ENCODE measurements at regions not wholly inside any gene's neighbourhood (a gene's known extent, or its start where the extent isn't known, plus 50 kb on each side); places are given as distances from the start of the nearest gene placed in this dataset.

DNA sequence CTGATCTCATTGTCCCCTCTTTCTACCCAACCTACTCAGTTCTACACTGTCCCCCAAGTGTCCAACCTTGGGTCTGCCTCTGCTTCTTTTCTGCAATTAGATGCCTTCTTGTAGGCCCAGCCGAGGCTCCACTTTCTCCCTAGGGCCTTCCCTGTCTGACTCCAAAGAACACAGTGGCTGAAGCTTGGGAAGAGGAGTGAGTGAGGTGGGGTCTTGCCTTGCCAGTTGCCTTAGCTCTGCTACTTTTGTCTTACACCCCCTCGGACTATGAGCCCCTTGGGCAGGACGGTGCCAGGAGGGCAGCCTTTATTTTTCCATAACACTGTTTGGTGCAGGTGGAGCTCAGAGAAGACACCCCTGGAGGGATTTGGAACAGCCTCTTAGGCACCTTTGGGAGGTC is 345.1 kb downstream of the CYP26B1 start:
- DNase-seq = no peak

DNA sequence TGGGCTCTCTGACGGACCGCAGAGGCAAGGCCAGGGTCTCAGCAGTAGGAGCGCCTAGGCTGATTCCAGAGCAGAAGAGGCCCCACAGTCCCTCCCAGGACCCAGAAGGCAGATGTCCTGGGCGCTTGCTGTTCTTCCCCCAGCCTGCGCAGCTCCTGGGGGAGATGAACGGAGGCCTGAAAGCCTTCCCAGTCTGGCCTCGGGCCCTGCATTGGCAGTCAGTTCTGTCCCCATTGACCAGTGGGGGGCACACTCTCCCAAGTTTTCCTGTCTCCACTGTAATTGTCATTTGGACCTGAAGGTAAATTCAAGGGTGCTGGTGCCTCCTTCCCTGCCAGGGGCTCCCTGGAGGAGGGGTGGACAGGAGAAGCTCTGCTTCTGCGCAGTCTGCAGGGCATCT is 345.7 kb downstream of the CYP26B1 start:
- DNase-seq = no peak

DNA sequence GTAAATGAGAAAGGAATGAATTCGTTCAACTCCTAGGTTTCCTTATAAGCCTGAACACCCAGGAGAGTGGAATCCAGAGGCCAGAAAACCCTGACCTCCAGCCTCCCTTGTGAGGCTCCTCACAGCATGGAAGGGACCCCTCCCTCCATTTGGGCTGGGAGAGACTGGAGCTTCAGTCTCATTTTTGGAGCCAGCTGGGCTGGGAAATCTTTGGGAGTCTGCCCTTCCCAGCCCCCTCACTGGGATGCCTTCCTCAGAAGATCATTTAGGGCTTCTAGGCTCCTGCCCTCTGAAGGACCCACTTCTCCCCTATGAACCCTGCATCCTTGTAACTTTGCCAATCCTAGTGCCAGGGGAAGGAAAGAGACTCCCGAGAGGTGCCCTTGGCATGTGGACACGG is 346.1 kb downstream of the CYP26B1 start:
- no peak for DNase-seq

DNA sequence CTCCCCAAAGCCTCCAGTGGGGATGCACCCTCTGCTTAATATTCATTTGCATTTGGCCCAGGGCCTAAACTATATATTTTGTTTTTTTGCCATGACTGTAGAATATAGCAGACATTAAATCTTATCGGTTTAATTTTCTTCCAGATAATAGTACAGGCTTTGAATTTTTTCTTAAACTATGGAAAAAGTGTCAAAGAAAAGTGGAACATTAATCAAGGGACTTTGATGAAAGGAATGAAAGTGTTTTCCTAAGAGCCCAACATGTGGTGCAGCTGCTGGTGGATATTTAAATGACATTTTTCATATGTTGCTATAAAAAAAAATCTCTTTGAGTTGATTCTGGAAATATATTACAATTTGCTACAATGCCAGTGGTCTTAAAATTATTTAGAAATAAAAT is 346.8 kb downstream of the CYP26B1 start:
- no peak for DNase-seq

DNA sequence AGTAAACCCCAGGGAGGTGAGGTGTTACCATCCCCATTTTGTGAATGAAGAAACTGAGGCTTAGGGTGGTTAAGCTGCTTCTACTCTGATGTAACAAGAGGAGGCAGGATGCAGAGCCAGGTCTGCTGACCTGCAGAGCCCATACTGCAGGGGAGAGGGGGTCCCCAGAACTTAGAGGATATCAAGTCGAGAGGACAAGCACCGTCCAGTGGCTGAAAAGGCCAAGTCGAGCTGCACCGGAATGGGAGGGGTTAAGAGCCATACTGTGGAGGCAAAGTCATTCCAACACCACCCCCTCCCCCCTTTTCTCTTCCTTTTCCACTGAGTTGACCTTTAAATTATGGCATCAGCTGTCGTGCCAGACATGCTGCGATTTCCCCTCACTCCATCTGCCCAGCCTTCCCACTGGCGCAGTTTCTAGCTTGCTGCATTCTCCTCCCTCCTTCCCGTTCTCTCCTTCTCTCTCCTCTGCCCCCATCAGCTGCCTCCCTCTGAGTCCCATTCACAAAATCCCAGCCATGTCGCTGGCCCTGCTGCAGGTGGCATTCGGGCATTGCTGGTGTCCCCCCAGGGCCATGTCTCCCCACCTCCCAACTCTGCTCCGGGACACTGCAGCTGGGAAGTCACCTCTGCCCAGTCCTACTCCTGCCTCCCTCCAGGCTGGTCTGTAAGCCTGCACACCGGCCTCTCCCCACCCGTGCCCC is 346.9 kb downstream of the DYSF start:
- DNase-seq = no peak

DNA sequence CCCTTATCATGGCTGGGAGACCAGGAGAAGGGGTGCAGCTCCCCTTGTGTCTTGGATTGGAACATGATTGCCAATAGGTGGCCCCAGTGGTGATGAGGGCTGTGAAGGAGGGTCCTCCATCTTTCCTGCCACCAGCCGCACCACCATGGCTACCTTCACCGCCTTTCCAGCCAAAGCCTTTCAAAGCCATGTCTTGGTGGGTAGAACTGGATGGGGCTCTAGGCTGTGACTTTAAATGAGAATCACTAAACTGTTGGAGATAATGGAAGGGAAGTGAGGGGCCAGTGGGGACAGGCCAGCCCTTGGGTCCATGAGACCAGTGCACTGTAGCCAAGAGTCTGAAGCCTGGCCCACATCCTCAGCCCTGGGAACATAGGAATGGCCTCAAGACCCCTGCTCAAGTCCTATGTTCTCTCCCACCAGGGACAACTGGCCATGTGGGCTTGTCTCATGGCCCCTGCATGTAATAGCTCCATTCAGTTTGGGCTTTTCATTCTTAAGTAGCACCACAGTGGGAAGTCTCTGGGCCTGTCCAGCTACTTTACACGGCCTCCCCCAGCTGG is 345.7 kb downstream of the DYSF start:
- no peak for DNase-seq

DNA sequence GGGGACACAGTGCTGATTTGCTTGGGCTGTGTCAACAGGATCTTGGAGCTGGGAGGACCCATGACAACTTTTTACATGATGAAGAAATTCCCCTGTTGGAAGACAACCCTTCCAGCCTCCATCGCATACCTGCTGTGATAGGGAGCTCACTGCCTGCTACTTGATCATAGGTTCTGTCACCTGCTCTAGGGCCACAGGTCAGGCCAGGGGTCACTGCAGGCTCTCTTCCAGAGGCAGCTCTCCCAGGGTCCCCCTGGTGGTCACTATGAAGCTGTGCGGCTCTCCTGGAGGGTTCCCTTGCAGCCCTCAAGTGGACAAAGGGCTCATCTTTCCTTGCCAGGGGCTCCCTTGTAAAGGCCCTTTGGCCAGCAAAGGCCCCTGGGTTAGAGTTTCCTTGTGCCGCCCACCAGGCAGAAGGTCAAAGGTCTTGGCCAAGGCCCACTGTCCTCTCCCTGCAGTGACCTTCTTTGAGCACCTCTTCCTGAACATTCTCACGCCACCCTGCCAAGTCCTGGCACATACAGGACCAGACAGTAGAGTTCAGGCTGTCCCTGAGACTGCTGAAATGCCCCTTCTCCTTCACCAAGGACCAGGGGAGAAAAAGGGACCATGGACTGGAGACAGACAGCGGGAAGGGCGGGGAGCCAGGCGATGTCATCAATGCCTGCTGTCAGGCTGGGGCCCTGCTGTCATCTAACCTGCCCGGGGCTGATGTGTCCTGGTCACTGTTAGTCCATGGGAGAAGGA is 345.1 kb downstream of the DYSF start:
- DNase-seq = no peak

DNA sequence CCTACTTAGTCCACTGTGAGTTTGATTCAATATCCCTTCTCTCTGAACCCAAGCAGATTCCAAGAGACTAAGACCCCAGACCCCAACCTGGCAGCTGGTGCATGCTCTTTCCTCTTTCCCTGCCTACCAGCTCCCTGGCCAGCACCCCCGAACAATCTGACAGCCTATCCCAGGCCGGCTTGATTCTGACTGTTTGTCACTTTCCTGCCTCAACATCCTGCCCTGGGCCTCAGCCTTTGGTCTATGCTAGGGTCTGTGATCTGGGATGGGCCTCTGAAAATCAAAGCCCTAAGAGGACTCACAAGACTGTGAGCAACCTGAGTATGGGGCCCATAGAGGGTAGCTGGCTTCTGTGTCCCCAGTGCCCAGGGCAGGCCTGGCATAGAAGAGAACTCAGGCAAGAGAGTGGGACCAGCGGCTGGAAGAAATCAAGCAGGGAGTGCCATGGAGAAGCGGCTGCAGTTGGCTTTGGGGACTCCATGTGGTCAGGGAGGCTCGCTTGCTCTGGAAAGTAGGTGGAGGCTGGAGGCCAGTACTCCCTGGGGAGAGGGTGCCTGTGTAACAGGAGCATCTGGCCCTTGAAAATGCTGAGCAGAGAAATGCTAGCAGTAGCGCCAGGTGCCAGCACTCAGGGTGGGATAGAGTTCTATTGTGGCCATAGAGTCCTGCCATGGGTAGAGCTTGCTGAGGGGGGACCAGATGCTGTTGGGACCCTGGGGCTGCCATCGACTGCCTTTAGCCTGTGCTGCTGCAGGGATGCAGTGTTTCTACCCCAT is 343.9 kb downstream of the DYSF start:
- no peak for DNase-seq

DNA sequence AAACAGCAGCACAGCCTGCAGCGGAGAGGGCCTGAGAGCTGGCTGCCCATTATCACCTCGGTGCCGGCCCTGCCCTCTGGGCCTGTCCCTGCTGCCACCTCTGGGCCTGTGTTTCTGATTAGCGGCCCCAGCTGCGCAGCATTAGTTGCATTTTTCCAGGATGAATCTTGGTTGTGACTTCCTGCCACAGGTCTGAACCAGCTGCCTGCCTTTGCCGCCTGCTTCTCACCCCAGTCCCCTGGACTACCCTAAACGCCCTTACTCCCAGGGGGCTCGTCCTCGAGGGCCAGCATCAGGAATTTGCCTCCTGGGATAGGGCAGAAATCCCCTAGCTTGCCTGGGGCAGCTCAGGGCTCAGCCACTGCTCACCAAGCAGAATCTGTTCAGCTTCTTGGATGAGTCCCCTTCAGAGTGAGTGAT is 342.8 kb downstream of the DYSF start:
- DNase-seq = no peak

DNA sequence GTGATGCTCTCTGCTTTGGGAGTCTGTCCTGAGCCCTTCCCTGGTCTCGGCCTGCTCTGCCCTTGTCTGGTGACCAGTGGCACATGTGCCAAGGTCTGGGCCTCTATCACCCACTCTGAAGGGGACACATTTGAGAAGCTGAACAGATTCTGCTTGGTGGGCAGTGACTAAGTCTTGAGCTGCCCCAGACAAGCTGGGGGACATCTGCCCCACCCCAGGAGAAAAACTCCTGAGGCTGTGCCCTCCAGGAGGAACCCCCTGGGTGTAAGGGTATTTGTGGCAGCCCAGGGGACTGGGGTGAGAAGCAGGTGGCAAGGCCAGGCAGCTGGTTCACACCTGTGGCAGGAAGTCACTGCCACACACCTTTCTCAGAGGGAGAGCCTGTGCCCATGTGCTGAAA is 342.1 kb downstream of the DYSF start:
- DNase-seq = no peak

DNA sequence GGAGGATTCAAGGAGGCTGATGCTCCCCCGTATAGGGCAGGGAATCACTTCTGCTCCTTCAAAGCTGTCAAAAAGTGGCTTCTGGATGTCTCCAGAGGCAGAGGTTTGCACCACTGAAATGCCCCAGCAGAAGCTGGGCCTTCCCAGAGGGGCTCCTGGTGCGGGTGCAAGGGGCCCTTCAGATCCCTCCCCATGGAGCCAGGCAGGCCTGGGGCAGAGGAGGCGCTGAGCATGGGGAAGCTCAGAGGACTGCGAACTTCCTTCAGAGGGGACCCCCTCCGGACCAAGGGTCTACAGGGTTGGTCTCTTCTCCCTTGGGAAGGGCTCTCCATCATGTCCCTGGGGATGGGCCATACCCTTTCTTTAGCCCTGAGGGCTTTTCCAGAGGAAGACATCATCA is 341.2 kb downstream of the DYSF start:
- DNase-seq = no peak

DNA sequence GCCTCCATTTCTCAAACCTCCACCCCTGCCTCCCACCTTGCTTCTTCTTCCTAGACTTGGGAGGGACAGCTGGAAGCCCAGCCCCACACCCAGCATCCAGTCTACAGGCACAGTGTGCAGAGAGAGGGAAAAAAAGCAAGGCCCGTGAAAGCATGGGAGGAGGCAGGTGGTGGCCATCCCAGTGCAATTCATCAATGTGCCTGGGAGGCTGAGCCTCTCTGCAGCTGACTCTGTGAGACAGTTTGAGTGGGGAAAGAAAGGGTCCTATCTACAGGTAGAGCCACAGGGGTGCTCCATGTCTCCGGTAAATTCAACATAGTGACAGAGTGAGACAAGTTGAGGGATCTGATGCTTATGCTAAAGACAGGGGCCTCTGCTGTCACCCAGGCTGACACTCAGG is 340.6 kb downstream of the DYSF start:
- DNase-seq = no peak

DNA sequence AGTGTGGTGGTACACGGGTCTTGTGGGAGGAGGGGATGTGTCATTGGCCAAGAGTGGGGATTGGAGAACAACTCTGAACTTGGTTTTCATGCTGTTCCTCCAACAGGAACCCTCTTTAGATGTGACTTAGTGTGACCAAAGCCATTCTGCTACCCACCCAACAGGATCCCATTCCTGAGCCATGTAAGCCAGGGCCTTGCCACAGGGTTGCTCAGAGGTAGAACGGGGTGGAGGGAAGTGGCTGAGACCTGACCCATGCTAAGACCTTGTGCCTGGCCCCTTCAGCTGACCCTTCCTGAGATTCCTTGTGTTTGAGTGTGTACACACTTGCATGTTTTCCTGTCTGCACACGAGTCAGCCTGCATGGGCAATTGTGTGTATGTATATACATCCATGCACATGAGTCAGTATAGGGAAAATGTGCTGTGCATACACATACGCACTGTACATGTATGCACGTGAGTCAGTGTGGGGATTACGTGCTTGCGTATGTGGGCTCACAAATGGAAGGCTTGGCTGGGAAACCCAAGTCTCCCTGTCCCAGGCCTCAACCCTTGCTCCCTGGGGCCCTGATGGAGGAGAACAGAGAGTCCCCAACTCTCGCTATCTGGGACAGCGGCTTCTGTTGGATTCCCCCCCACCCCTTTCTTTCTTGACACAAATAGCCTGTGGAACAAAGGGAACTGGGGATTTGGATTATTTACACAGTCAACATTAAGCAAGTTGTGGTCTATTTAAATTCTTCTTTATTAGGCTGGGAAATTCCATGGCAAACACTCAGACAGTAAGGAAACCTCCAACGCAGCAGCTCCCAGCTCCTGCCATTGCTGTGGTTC is 339.8 kb downstream of the DYSF start:
- DNase-seq = no peak

DNA sequence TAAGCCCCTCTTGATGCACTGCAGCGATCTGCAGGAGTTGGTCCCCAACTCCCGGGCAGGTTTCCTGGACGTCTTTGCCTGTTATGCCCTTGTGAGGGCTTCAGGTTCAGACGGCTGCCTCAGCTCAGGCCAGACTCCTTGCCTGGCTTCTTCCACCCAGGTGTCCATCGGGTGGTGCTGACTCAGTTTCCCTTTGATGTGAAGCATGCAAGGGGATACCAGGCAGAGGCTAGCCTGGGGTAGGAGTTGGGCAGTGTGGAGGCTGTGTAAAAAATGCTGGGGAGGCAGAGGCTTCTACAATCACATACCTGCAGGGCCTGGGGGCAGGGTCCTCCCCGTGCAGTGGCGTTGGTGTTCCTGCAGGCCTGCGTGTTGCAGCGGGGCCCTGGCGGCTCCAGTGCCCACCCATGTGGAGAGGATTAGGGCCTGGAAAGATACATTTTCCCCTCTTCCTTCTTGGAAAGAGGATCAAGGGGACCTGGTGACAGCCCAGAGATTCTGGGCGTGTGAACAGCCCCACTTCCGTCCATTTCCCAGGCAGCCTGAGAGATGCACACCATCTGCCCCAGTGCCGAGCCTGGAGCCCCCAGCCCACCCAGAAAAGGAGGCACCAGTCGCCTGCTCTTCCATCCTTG is 338.3 kb downstream of the DYSF start:
- DNase-seq = no peak

DNA sequence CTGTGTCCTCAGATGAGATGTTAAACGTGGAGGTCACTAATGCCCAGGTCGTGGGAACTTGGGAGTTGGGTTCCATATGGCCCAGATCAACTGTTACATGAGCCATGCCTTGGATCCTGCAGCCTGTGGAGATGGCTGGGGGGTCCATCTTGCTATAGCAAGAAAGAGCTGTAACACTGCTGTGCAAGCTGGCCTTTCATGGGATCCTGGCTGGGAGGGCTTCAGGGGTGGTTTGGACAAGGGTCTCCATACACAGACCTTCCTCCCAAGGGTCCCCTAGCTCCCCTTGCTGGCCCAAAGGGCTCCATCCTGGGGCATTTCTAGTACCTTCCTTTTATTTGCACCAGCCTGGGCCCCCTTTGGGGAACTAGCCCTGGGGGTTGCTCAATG is 337.7 kb downstream of the DYSF start:
- DNase-seq = no peak

DNA sequence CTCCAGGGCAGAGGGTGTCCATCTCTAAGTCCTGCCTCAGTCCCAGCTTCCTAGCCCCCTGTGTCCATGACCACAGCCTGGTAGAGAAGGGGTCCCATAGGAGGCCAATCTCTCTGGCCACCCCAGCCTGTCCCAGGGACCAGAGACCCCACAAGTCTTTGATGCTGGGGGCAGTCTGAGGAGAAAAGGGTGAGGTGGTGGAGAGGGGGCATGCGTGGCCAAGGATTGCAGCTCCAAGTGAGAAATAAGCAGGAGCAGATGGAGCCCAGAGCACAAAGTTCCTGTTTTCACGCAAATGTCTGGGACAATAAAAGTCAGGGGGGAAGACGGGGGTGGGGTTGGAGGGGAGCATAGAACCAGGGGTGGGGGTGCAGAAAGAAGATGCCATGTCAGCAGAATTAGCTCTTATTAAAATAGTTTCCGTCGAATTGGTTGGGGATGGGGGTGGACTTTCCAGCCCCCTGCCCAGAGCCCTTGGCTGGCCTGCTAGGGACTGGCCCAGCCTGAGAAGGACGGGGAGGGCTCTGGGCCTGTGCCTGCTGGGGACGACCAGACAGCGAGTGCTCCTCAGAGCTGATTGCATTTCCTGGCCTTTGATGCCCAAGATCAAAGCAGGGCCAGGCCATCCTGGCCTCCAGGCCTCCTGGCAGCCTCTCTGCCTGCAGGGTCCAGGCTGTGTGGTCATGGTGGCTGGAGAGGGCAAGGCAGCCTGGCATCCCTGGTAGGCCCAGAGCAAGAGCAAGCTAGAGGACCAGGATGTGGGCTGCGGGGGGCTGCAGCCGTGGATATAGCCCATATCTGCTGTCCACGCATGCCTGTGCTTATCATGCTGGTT is 337.1 kb downstream of the DYSF start:
- no peak for DNase-seq

DNA sequence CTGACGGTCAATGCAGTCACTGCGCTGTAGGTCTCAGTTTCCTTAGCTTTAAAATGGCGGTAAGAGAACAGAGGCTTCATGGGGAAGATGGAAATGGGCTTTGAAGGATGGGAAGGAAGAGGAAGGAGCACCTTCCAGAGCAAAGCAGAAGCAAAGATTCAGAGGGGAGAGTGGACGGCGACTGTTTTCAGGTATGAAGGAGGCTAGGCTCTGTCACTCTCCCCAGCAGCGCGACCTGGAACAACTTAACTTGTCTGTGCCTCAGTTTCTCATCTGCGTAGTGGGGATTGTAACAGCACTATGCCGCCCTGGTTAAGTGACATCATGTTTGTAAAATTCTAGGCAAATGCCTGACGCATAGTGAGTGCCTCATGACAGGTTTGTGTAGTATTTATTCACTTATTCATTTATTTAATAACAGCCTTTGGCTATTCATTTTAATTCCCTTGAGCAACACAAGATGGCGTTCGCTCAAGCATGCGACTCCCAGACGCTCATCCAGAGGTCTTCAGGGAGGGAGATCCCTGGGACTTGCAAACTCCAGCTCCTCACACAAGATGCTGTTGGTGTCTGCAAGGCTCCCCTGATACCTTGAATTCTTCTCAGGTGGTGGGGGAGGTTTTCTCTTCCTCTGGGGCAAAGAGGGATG is 336.3 kb downstream of the DYSF start:
- DNase-seq = no peak

DNA sequence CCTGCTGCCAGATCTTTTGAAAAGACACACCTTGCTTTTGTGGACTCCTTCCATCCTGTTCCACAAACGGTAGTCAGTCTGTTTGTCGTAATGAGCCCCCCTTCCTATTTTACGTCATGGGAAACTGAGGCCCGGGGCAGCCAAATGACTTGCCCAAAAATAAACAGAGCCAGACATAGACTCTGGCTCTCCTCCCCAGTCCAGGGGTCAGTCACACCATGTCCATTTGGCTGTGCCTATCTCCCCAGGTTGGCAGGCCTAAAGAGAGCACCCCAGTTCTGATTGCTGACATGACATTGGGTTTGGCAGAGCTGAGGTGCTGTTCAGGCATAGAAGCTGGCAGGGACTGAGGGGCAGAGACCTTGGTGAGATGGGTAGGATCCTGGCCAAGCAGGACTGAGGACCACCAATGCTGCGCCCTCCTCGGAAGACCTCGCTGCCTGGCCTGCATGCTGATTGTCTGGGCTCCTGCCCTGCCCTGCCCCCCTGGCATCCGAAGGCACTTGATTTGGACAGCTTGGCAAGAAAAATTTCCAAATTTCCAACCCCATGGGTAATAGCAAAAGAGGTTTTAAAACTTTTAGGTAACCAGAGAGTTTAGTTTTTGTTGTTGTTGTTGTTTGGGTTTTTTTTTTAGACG is 335.4 kb downstream of the DYSF start:
- DNase-seq = no peak

DNA sequence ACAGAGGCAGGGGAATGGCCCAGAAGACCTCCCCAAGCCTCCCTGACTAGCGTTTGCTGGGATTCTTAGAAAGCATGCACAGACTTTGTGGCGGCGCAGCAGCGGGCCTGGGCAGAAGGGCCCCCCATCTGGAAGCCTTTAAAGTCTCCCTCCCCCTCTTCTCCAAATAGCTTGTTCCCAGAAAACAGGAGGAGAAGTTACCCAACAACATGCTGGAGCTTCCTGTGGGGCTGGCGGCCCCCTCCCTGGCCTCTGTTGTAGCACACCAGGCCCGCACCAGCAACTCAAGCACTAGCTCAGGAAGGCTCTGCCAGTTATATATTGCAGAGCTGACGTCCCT is 334.8 kb downstream of the DYSF start:
- no peak for DNase-seq

DNA sequence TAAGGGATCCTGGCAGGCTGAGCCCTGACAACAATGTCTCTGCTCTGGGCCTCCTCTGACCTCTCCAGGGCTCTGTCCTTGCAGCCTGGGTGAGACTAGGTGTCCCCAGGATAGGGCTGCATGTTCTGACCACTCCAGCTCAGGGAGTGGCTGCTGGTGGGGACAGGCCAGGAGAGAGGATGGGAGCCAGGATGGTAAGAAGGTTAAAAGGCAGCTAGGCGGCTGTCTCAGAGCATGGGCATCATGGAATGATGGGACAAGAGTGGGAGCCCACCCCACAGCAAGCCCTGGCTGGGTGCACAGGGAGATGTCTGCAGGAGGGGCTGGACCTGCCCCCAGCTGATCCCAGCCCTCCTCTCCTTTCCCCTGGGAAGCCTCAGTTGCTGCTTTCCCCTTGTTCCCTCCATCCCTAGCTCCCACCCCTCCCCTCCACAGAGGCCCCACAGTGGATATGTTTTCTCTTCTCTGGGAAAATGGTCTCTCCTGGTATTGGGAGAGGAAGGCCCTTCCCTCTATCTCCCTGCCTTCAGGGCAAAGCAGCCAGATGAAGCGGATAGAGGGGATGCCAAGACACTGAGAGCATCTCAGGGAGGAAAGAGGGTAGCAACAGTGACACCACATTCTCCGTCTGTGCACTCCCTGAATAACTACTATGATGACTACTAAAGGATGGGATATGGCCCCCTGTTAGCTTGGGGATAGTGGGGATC is 334.3 kb downstream of the DYSF start:
- DNase-seq = no peak
